ENCODE measurements at regions not wholly inside any gene's neighbourhood (a gene's known extent, or its start where the extent isn't known, plus 50 kb on each side); places are given as distances from the start of the nearest gene placed in this dataset.

DNA sequence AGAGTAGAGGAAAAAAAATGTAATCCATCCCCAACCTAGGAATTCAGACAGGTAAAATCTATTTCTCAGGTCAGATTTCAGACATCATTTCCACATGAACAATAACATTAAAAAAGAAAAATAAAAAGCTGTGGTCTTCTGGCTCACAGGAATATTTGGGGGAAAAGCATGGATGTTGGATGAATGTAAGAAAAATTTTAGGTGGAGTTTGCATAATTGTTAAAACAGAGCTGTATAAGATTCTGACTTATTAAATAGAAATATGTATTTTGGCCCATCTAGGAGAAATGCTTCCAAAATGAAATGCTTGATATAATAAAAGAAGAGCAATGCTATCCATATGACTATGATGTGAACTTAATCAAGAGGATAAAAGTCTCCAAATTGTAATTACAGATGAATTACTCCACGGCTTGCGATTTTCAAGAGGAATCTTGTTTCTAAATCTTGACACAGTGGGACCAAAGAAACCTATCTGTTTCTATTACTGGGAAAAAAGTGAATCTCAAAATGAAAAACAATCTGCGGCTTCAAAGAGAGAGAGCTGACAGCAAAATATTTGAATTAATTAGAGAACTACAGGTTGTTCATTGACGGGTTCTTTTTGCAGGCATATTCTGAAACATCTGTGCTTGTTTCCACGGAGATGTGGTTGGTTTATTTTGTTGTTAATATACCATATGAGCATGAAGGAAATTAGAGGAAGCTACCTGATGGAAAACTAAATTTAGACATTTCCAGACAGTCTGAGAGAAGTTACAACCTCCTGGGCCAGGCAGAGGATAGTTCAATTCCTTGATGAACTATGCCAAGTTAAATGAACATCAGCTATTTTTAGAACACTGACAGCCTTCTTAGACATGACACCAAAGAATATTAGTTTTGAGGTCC is 468.7 kb downstream of the PID1 start:
- no peaks in the 10 kb centered on the region for H3K9me3 ChIP-seq
- DNase-seq (no peak), ATAC-seq (no peak)
- 79 to 84% (median 80%) methylated on average over 5 of the region's 5 CpGs for WGBS, 3 donors
- H3K36me3 ChIP-seq (ENCODE audit: insufficient read depth in 1 of 2, low read depth in 1 of 2), result no peaks in the 10 kb centered on the region
- no peak overlapping the region for H3K4me3 ChIP-seq
- no peaks in the 10 kb centered on the region for H3K27me3 ChIP-seq (ENCODE audit: insufficient read depth in 3 of 3, low read length in 2 of 3)
- no peaks in the 10 kb centered on the region for H3K4me1 ChIP-seq
- TF ChIP-seq, protein P1, sequence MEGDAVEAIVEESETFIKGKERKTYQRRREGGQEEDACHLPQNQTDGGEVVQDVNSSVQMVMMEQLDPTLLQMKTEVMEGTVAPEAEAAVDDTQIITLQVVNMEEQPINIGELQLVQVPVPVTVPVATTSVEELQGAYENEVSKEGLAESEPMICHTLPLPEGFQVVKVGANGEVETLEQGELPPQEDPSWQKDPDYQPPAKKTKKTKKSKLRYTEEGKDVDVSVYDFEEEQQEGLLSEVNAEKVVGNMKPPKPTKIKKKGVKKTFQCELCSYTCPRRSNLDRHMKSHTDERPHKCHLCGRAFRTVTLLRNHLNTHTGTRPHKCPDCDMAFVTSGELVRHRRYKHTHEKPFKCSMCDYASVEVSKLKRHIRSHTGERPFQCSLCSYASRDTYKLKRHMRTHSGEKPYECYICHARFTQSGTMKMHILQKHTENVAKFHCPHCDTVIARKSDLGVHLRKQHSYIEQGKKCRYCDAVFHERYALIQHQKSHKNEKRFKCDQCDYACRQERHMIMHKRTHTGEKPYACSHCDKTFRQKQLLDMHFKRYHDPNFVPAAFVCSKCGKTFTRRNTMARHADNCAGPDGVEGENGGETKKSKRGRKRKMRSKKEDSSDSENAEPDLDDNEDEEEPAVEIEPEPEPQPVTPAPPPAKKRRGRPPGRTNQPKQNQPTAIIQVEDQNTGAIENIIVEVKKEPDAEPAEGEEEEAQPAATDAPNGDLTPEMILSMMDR (IDR thresholded peaks at IDR 0.05), result no peak
- no peak overlapping the region for H3K27ac ChIP-seq
- intact Hi-C loops (cut with DNase I), result no loop called here

DNA sequence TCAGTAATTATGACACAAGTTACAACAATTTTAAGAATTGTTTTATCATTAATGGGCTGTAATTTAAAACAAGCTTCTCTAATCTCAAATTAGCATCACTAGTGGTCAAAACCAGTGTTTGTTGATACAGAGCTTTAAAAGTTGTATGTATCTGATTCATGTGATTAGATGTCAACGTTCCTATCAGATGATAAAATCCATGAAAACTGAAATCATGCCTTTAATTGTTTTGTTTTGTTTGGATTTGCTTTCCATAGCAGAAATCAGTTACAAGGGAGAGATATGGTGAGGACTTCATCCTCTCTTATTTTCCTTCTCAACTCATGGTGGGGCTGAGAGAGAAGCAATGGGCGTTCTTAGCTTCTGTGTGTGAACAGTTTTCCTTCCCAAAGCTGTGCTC is 469.6 kb downstream of the PID1 start:
- Histone ChIP-seq H3K27me3 (ENCODE audit: insufficient read depth in 3 of 3, low read length in 2 of 3) (no peaks in the 10 kb centered on the region), H3K27ac (no peak overlapping the region), H3K9me3 (no peaks in the 10 kb centered on the region), H3K4me1 (no peaks in the 10 kb centered on the region), H3K36me3 (ENCODE audit: insufficient read depth in 1 of 2, low read depth in 1 of 2) (no peaks in the 10 kb centered on the region), H3K4me3 (no peak overlapping the region)
- 32 to 44% (median 38%) methylated on average over 2 of the region's 2 CpGs for WGBS, 3 donors
- no peak for ATAC-seq
- no peak for DNase-seq
- intact Hi-C loops (cut with DNase I), result no loop called here
- TF ChIP-seq, protein P1 (IDR thresholded peaks at IDR 0.05), result no peak

DNA sequence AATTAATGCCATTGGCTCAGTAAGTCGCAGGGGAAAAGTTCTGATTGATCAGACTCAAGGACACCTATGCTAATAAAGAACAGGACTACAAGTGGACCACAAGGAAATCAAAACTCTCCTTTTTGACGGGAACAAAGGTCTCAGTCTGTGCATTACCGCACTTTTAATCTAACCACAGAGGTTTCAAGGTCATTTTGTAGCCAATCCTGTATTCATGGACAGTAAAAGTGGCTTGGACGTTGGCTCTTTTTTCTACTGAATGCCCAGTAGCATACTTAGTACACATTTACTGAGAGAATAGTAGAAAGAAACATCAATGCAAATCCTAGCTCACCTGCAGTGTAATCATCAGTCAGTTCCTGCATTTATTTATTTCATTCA is 471.9 kb downstream of the PID1 start:
- WGBS, 3 donors, result 50 to 60% (median 53%) methylated on average over 4 of the region's 4 CpGs
- H3K36me3 ChIP-seq (ENCODE audit: insufficient read depth in 1 of 2, low read depth in 1 of 2), result no peaks in the 10 kb centered on the region
- H3K27me3 ChIP-seq (ENCODE audit: insufficient read depth in 3 of 3, low read length in 2 of 3), result no peaks in the 10 kb centered on the region
- no peak overlapping the region for H3K4me3 ChIP-seq
- ATAC-seq (no peak), DNase-seq (no peak)
- no peaks in the 10 kb centered on the region for H3K9me3 ChIP-seq
- TF ChIP-seq, protein P1 (IDR thresholded peaks at IDR 0.05), result no peak
- H3K4me1 ChIP-seq, result no peaks in the 10 kb centered on the region
- intact Hi-C loops (cut with DNase I), result no loop called here
- no peak overlapping the region for H3K27ac ChIP-seq

DNA sequence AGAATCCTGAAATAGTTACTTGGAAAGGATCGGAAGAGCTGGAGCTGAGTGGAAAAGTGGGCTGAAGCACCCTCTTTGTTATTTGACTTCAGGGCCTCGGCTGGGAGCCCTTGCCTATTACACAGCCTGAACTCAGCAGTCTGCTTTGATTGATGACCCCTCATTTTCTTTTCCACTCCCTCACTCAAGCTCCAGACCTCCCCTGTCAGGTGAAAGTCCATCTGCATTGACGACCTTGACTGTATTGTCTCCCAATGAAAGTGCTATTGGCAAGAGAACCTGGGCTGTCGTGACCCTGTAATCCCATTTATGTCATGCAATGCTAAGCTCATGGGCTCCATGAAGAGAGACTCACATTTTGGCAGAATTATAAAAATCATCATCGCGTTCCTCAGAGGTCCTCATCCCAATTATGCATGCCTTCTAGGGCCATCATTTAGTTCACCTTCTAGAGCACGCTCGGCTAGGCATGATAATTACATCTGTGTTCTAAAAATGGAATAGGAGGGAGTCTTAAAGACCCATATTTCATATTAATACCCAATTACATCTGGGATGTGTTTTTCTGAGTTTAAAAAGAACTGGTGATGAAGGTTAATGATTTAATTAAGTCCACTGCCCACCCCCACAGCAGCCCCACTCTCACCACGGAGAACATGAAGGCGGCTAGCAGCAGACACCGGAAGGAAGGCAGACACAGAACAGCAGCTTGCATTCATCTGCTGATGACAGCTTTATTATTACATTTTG is 472.5 kb downstream of the PID1 start:
- TF ChIP-seq, protein P1 (IDR thresholded peaks at IDR 0.05), result no peak
- Histone ChIP-seq H3K4me1 (no peaks in the 10 kb centered on the region), H3K27me3 (ENCODE audit: insufficient read depth in 3 of 3, low read length in 2 of 3) (no peaks in the 10 kb centered on the region), H3K27ac (no peak overlapping the region), H3K36me3 (ENCODE audit: insufficient read depth in 1 of 2, low read depth in 1 of 2) (no peaks in the 10 kb centered on the region), H3K9me3 (no peaks in the 10 kb centered on the region), H3K4me3 (no peak overlapping the region)
- DNase-seq, result no peak
- 59 to 62% (median 60%) methylated on average over 11 of the region's 11 CpGs for WGBS, 3 donors
- no peak for ATAC-seq
- intact Hi-C loops (cut with DNase I), result no loop called here

Data from psoas muscle (tissue), 7 donors.